NCI-H2029 treated with DMSO at 0.1 percent for 48 hours (cell line): ENCODE measurements at regions not wholly inside any gene's neighbourhood (a gene's known extent, or its start where the extent isn't known, plus 50 kb on each side); places are given as distances from the start of the nearest gene placed in this dataset.
"Not testable (repeated sequence)": the region's sequence is repeated elsewhere in the genome, so short reads cannot be mapped to it uniquely, and the experiment has no call there.

Experiments
- DNase-seq: peaks from one replicate; lab custom pipeline; 2025; lab: John Stamatoyannopoulos, UW

DNA sequence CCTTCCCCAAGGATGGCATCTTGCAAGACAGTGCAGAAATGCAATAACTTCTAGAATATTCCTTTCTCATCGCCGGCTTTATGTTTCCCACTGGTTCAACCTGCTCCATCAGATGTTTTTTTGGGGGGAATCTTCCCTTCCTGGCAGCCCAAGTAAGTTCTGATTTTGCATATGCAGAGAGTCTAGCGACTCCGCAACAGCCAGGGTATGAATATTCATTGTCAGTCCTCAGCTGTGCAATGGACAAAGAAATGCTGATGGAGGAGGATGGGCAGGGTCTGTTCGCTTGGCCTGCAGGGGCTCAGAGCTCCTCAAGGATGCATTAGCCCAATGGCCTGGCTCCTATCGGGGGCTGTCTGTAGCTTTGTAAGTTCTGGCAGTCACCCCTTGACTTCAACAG, 358.8 kb upstream of the CCL2 start:
- no peak for DNase-seq

DNA sequence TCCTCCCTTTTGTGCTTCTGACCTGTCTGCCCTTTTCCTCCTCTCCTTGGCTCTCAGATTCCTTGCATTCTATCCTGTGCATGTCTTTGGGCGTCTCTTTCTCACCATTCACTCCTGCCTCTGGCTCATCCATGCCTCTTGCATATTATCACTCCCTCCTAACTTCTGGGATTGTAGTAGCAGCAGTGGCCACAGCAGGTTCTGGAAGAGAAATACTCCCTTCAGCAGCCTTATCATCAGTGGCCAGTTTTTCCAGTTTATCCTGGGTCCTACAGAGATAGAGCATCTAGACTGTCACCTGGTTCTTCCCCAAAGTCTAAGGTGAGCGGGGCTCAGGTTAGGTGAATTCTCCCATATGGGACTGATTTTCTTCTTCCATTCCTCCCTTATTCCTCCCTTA, 354.0 kb upstream of the CCL2 start:
- no peak for DNase-seq

DNA sequence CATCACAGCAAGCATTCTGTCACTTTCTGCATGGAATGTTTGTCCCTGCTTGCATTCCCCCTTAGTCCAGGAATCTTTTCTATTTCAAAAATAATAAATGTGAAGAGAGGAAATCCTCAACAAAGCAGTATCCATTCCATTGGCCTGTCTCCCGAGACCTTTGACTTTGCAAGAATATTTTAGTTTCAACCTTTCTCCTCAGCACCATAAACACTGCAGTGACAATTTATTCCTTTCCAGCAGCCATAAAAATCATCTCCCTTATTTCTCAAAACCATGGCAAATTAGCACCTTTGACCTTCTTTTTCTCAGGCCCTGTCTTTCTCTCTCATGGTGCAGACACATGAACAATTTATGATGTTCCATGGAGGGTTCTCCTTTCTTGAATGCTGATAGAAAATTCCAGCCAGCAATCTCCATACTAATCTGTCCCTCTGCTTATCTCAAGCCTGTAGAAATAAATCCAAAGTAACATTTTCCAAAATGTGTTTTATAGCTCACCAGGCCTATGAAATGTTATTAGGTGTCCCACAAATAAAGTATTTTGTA, 352.1 kb upstream of the CCL2 start:
- DNase-seq, result no peak

DNA sequence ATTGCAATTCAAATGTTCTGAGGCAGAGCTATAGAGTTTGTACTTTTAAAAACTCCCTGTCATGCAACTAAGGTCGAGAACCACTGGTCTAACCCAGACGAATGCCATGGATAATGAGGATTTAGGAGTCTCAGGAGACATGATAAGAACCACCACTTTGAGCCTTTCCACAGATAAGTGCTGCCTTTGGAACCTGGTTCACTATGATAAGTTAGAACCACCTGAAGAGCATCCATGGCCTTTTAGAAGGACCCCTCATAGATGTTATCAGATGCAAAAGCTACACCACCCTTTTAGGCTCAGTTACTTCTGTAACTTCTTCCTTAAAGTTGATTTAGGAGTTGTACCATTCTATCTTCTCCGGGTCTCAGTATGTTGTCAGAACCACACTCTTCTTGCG, 350.6 kb upstream of the CCL2 start:
- DNase-seq, result no peak

DNA sequence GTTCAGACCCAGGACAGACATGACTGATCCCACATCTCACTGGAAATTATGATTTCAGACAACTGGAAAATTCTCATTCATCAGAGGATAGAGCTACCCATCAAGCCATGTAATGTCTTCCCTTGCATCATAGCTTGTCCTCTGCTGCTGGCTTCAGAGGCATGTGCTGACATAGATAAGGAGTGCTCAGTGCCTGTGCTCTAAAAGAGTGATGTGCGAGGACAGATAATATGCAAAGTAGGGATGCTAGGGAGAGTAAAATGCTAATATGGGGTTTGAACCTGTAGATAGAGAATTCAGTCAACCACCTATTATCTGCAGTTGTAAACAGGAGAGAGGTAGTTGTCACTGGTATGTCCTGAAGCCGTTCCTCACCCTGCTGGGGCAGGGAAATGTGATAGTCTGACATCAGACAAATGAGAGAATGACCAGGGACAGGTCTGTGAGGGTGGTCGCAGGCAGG, 349.7 kb upstream of the CCL2 start:
- DNase-seq, result no peak

DNA sequence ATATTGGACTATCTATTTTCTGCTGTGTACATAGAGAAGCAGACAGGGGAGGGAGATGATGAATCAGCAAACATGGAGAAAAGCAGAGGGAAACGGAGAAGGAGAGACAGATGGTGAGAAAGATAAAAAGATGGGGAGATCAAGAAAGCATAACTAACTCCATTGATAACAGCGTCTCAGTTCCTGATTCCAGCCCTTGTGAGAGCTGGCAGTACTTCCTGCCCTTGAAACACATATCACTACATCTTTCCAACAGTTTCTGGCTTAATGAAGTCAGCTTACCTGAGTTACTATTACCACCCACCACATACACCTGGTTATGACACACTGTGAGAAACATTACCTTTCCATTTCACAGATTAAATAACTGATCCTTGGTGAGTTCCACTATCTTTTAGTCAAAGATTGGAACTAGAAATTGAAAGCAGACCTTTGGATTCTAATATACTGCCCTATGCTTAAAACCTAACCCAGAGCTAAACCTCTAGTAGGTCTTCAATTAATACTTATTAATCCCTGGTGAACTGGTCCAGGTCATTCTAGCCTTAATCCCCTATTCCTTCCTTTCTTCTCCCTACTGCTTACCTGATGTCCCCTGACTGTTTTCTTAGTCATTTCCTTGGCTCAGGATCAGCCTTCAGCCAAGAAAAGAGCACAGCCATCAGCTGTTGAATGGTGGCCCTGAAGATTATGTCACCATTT, 346.6 kb upstream of the CCL2 start:
- DNase-seq, result no peak

DNA sequence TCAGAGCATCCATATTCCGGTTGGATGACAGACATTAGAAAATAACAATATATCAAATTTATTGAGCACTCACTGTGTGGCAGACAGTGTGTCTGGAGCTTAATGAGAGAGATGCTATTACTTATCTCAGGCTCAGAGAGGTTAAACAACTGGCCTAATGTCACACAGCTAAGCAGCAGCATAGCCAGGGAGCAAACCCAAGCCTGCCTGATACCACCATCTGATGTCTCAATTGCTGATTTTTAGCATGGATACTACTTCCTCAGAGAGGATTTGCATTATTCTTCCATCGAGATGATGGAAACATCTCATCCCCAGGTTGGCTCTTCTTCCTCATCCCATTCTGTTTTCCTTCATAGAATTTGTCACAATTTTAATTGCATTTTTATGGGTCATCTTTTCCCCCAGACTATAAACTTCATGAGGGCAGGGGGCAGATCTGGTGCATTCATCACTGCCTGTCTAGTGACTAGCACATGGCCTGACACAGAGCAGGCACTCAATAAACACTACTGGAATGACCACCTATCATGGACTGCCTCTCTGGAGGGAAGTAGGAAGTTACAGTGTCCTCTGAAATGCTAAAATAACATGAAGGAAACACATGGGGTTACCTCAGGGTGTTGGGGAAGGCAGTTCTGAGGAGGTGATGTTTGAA, 344.8 kb upstream of the CCL2 start:
- DNase-seq, result no peak

DNA sequence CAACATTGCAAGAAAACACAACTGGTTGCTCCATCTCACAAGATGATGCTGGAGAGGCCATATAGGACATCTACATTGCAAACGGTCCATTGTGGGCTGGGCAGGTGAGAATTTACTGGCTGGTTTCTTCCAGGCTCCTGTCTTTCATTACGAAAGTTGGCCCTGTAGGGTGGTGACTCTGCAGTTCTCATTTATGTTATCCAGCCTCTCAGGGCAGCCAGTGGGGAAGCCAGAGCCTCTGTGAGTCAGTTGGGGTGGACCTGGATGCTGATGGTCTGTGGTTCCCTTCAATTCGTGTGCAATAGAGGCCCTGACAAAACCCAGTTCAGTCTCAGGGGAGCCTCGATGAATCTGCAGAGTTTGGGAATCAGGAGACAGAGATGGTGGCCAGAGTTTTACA, 341.0 kb upstream of the CCL2 start:
- DNase-seq, result no peak

DNA sequence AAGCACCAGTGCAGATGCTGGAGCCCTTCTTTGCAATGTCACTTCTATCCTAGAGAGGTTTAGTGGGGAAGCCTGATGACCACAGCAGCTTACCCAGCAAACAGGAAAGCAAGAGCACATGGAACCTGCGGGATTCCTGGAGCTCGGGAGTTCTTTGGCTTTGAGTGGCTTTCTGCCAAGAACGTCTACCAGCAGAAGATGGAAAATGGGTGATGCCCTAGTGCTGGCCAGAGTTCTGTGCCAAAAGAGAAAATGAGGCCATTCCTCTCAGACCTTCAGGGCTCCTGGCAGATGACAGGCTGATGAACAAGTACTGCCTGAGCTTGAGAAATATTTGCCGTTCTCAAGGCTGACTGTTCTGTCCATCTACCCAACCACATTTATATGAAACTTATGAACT, 332.1 kb upstream of the CCL2 start:
- DNase-seq, result no peak

DNA sequence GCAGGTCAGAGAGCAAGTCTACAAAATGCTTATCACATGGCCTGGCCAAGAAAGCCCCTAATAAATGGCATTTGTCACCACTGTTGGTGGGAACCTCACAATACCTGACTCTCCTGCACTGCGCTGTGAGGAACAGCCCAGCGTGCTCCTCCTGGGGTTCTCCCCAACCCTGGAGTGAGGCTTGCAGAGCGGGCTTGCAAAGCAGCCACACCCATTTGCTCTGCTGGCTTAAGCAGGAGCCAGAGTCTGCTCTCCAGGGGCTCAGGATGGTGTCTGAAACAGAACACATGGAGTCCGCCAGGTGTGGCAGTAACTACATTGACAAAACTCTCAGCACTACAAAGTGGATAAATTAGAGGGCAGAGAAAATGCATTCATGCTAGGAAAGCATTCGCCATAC, 331.0 kb upstream of the CCL2 start:
- no peak for DNase-seq

DNA sequence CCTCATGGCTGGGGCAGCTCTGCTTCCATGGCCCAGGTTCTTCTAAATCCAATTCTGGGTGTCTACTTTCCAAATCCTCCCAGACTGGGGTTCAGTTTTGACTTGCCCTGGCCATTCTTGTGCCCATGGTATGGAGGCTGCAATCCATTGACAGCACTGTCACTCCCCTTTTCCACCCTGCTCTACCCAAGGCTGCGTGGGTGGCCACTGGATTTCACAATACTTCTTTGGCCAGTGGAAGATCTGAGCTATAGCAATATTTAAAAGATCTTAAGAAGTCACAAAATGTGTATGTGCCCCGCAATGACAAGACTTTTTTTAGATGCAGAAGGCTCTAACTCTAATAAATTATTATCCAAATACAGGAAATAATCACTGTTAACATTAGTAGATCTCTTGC, 329.4 kb upstream of the CCL2 start:
- no peak for DNase-seq

DNA sequence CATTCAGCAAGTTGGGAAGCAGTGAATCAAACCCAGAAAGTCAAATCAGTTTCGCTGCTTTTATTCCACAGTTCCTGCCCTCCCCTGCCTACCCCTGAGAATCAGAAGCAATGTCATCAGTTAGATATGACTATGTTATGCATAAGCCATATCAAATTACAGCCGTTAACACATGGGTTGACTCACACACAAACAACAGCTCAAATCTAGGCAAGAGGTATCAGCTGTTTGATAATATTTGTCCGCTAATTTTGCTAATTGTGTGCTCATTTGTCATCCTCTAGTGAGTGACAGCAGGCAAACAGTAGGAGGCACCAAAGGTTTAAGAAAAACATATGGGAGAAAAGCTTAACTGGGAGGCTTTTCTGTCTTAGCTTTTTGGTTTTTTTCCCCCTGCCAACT, 327.4 kb upstream of the CCL2 start:
- DNase-seq, result no peak

DNA sequence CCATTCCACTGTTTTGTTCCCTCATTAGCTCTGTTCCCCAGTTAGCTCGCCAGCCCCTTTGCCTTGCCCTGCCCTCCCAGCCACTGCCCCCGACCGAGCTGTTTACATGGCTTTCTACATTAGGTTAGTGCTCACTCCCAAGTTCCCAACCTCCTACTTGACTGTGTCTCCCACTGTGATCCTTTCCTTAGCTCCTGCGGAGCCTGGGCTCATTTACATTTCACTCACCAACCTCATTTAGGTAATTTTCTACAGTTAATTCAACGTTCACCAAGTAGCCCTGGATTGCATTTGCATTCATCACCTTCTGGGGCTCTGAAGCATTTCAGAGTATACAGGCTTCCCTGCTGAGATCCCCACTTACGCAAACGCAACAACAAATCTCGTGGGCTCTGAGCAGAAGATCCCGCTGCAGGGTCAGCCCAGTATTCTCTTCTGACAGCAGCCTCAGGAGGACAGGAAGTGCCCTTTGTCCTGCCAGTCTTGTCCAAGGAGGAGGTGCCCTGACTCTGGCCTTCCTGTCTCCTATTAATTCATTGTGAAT, 325.8 kb upstream of the CCL2 start:
- DNase-seq, result no peak

DNA sequence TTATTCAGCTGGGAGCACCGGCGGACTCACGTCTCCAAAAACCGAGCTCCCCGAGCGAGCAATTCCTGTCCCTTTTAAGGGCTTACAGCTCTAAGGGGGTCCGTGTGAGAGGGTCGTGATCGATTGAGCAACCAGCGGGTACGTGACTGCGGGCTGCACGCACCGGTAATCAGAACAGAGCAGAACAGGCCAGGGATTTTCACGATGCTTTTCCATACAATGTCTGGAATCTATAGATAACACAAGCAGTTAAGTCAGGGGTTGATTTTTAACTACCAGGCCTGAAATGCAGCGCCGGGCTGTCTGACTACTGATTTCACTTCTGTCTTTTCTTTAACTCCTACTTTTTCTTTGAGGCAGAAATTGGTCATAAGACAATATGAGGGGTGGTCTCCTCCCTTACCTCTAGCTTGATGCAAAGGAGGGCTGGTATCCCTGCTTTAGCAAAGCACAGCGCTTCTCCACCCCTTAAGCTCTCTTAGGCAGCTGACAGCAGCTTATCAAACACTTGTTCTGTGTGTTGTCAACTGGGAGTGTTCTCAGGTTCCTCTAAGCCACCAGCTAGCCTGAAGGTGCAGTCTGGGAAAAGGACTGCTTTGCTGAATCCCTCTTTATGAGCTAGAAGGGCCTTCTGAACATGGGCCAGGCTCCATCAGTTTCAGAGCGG, 323.8 kb upstream of the CCL2 start:
- DNase-seq, result not testable (repeated sequence)

DNA sequence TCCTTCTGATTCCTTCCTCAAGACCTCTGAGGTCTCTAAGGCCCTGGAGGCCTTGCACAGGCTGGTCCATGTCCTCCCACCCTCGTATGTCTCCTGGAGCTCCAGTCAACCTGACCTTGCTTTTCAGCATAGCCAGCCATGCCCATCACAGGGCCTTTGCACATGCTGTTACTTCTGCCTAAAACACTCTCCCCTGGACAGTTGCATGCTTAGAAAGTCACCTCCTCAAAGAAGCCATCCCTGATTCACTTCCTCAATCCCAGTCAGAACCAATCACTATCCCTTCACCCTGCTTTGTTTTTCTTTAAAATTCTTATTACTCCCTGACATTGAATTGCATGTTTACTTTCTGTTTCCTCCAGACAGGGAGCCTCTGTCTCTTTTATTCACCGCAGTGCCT, 322.1 kb upstream of the CCL2 start:
- no peak for DNase-seq

DNA sequence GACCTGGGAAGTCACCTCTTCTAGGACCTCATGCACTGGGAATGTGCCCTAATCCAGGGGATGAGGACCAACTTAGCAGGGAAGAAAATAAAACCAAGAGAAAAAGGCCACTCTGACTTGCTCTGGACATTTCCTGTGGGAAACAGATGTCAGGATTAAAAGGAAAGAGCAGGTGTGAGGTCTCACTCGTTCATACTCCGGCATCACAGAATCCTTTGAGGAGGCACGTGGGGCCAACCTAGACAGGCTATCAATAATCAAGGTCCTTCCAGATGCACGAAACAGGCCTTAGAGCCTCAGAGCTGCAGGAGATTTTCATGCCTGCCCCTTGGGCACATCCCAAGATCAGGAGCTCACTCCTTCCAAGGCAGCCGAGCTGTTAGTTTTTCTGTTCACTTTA, 321.5 kb upstream of the CCL2 start:
- DNase-seq, result no peak

DNA sequence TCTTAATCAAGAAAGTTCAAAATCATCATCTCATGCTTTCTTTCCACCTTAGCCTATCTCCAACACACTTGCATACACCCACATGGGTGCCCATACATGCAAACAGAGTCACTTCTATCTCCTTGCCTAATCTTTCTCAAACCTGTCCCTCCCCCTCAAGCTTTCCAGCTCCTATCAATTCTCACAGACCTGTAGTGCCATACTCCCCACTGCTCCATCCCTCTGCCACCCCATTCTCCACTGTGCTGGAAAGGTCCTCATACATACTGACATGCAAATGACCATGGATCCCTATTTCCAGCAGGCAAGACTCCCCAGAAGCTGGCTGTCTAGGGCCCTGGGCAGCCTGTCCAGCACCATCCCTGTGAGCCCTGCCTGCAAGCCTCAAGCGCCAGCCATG, 320.4 kb upstream of the CCL2 start:
- DNase-seq, result no peak

DNA sequence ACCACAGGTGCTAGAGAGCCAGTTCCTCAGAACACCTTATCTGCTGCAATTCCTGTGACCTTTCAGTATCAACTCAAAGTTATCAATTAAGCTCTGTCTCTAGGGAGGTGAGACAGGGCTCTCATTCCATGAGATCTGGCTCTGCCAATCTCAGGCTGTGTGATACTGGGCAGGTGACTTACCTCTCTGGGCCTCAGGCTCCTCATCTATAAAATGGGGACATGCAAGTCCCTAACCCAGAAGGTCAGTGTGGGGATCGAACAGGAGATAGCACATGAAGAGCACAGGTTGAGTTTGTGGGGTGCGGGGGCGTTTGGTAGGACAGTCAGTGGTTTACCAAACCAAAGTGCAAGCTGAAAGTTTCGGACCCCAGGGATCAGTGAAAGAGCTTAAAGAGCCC, 319.3 kb upstream of the CCL2 start:
- no peak for DNase-seq

DNA sequence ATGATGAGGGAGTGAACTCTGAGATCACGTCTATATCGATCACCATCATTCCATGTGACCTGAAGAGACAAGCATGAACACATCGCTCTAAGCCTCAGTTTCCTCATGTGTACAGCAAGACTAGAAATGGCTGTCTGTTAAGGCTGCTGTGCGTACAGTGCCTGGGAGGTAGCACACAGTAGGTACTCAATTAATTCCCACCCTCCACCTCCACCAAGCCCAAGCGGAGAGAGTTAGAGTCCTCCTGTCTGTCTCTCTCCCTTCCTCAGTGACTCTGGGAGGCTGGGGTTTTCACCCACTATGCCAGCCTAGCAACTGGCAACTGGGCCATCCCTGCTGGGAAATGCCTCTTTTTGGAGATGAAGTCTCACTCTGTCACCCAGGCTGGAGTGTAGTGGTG, 318.3 kb upstream of the CCL2 start:
- no peak for DNase-seq

DNA sequence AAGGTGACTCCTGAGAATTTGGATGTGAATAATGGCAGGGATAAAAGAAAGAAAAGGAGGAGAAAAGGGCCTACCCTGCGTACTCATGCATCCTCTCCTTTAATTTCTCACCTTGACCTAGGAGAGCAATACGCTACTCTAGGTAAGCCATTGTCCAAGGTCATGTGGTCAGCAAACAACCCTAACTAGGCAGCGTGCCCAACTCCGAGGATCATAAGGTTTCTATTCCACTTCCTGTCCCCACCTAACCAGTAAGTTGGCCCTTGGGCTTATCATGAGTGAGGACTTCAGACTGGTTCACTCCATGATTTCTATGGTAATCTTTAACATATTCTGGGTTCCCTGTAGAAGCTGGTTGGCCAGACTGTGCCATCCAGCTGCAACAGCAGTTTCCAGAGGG, 315.1 kb upstream of the CCL2 start:
- no peak for DNase-seq

DNA sequence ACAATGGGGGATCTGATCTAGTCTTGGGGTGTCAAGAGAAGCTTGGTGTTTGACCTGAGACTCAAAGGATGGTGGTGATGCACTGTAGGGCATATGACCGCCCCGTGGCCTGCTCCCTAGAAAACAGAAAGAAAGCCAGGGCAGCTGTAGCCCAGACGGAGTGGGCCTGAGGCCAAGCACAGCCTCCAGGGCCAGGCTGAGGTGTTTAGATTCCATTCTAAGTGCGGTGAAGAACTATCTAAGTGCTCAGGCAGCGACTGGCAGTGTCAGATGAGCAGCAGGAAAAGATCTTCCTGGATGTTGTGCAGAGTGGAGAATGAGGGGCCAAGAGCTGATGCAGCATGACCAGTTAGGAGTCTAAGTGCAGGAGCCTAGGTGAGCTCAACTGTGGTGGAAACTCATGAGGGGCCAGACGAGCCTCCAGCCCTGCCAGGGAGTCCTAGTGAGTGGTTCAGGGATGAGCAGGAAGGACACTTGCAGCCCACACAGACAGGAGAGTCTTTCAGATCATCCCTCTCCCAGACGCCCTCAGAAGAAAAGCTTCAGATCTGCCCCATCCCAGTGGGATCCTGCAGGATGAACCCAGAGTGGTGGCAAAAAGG, 314.2 kb upstream of the CCL2 start:
- no peak for DNase-seq

DNA sequence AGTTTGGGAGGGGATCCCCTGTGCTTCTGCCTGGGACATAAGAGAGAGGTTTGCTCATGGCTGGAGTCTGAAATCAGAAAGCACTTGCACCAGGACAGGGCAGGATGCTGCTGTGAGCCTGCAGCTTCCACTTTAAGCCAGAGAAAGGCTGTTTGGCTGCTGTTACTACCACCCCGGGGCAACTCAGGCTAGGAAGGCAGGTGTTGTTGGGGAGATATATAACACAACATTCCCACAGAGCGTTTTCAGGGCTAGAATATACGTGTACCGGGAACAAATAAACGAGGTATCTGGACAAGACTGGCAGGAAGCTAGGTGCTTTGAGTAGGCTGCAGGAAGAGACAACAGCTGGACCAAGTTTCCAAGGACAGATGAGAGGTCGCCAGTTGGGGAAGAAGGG, 313.3 kb upstream of the CCL2 start:
- no peak for DNase-seq

DNA sequence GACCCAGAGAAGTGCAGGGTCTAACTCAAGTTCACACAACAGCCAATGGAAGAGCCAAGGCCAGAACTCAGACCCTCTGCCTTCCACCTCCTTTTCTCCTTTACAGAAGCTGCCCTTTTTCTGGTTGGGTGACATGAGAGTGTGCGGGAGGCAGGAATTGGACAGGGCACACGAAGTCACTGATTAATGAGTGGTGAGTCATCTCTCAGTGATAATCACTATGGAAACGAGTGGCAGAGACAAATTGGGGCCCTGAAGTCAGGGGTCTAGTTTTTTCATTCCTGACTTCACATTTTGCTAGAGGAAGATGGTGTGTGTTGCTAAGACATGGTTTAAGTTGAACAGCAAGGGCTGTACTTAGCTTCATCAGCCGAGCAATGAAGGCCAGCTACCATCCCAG, 312.7 kb upstream of the CCL2 start:
- DNase-seq, result no peak
